ENCODE measurements at regions not wholly inside any gene's neighbourhood (a gene's known extent, or its start where the extent isn't known, plus 50 kb on each side); places are given as distances from the start of the nearest gene placed in this dataset.

GRCh38 chr9:119758241-119758640 lies 389.0 kb upstream of the BRINP1 start:
- H3K27me3 ChIP-seq (ENCODE audit: control insufficient read depth in 3 of 3, insufficient read depth in 3 of 3, low read length in 2 of 3), result no peaks in the 10 kb centered on the region
- H3K9ac ChIP-seq (ENCODE audit: insufficient read depth in 1 of 2, low read length in 2 of 2), result no peak overlapping the region
- H3K36me3 ChIP-seq (ENCODE audit: control insufficient read depth in 4 of 4, insufficient read depth in 4 of 4, low read length in 4 of 4), result no peaks in the 10 kb centered on the region
- ATAC-seq (ENCODE audit: insufficient read depth, low FRiP score) (no peak), DNase-seq (no peak)
- 45 to 60% methylated on average over 3 of the region's 3 CpGs for WGBS, 2 donors
- no peak for TF ChIP-seq CTCF (IDR thresholded peaks at IDR 0.05; ENCODE audit: control extremely low read depth, extremely low read depth)
- H3K4me3 ChIP-seq, result no peak overlapping the region
- no peaks in the 10 kb centered on the region for H3K4me1 ChIP-seq (ENCODE audit: control insufficient read depth in 5 of 5, insufficient read depth in 5 of 5, low read length in 5 of 5)
- H3K27ac ChIP-seq (ENCODE audit: low read depth in 1 of 2, low read length in 1 of 2), result no peak overlapping the region
- no peaks in the 10 kb centered on the region for H3K9me3 ChIP-seq (ENCODE audit: control insufficient read depth in 4 of 4, insufficient read depth in 3 of 4, low read length in 3 of 4)

- no peak overlapping the region for H3K27ac ChIP-seq (ENCODE audit: low read depth in 1 of 2, low read length in 1 of 2)
- ATAC-seq (ENCODE audit: insufficient read depth, low FRiP score), result no peak
- H3K4me1 ChIP-seq (ENCODE audit: control insufficient read depth in 5 of 5, insufficient read depth in 5 of 5, low read length in 5 of 5), result peaks cover 0 to 1% (median 0%) of the 10 kb centered on the region in 5 donors
- no peaks in the 10 kb centered on the region for H3K36me3 ChIP-seq (ENCODE audit: control insufficient read depth in 4 of 4, insufficient read depth in 4 of 4, low read length in 4 of 4)
- H3K9me3 ChIP-seq (ENCODE audit: control insufficient read depth in 4 of 4, insufficient read depth in 3 of 4, low read length in 3 of 4), result peaks cover 0 to 9% (median 0%) of the 10 kb centered on the region in 4 donors
- no peak for TF ChIP-seq CTCF (IDR thresholded peaks at IDR 0.05; ENCODE audit: control extremely low read depth, extremely low read depth)
- WGBS, 2 donors, result 41 to 53% methylated on average over 2 of the region's 2 CpGs
- H3K4me3 ChIP-seq, result no peak overlapping the region
- no peak for DNase-seq
- H3K9ac ChIP-seq (ENCODE audit: insufficient read depth in 1 of 2, low read length in 2 of 2), result no peak overlapping the region
- H3K27me3 ChIP-seq (ENCODE audit: control insufficient read depth in 3 of 3, insufficient read depth in 3 of 3, low read length in 2 of 3), result no peaks in the 10 kb centered on the region
Measured at GRCh38 chr9:119739476-119739875, 370.2 kb upstream of the BRINP1 start.

- peaks cover 0 to 1% (median 0%) of the 10 kb centered on the region in 5 donors for H3K4me1 ChIP-seq (ENCODE audit: control insufficient read depth in 5 of 5, insufficient read depth in 5 of 5, low read length in 5 of 5)
- H3K4me3 ChIP-seq, result no peak overlapping the region
- H3K9ac ChIP-seq (ENCODE audit: insufficient read depth in 1 of 2, low read length in 2 of 2), result no peak overlapping the region
- 53 to 54% methylated on average over 13 of the region's 13 CpGs for WGBS, 2 donors
- no peaks in the 10 kb centered on the region for H3K27me3 ChIP-seq (ENCODE audit: control insufficient read depth in 3 of 3, insufficient read depth in 3 of 3, low read length in 2 of 3)
- DNase-seq (no peak), ATAC-seq (ENCODE audit: insufficient read depth, low FRiP score) (no peak)
- H3K36me3 ChIP-seq (ENCODE audit: control insufficient read depth in 4 of 4, insufficient read depth in 4 of 4, low read length in 4 of 4), result no peaks in the 10 kb centered on the region
- no peak for TF ChIP-seq CTCF (IDR thresholded peaks at IDR 0.05; ENCODE audit: control extremely low read depth, extremely low read depth)
- H3K27ac ChIP-seq (ENCODE audit: low read depth in 1 of 2, low read length in 1 of 2), result no peak overlapping the region
- H3K9me3 ChIP-seq (ENCODE audit: control insufficient read depth in 4 of 4, insufficient read depth in 3 of 4, low read length in 3 of 4), result peaks cover 0 to 3% (median 0%) of the 10 kb centered on the region in 4 donors
Measured at GRCh38 chr9:119736491-119737454, 367.5 kb upstream of the BRINP1 start.

Data from lung (tissue), 11 donors.